Inflammatory macrophage (primary cell): ENCODE measurements at regions not wholly inside any gene's neighbourhood (a gene's known extent, or its start where the extent isn't known, plus 50 kb on each side); places are given as distances from the start of the nearest gene placed in this dataset.
"Not testable (repeated sequence)": the region's sequence is repeated elsewhere in the genome, so short reads cannot be mapped to it uniquely, and the experiment has no call there.

Source experiments
- DNase-seq, 2 donors: peaks; one replicate each; pipeline ENCODE4 v3.0.0-alpha.2; 2020 to 2022

- DNase-seq, result no peak
Observed at GRCh38 chr5:114060866-114061265, 301.0 kb upstream of the KCNN2 start.

- DNase-seq, result no peak
Observed at GRCh38 chr5:114062932-114063867, 298.7 kb upstream of the KCNN2 start.

GRCh38 chr5:114065912-114066311 lies 296.0 kb upstream of the KCNN2 start:
- DNase-seq, result no peak

- no peak for DNase-seq
Observed at GRCh38 chr5:114070093-114070722, 291.7 kb upstream of the KCNN2 start.

- no peak for DNase-seq
Observed at GRCh38 chr5:114089259-114089658, 272.6 kb upstream of the KCNN2 start.

GRCh38 chr5:114097570-114097969 lies 264.3 kb upstream of the KCNN2 start:
- no peak for DNase-seq

- no peak for DNase-seq
Observed at GRCh38 chr5:114099161-114099560, 262.7 kb upstream of the KCNN2 start.

- peak; percentile 11 to 26 for DNase-seq
Observed at GRCh38 chr5:114101153-114101552, 260.7 kb upstream of the KCNN2 start.

- no peak for DNase-seq
Observed at GRCh38 chr5:114113604-114114003, 248.3 kb upstream of the KCNN2 start.

- DNase-seq, result no peak
Observed at GRCh38 chr5:114116981-114117380, 244.9 kb upstream of the KCNN2 start.

- no peak for DNase-seq
Observed at GRCh38 chr5:114118511-114118910, 243.4 kb upstream of the KCNN2 start.

GRCh38 chr5:114120166-114120565 lies 241.7 kb upstream of the KCNN2 start:
- DNase-seq, result no peak

GRCh38 chr5:114122852-114123251 lies 239.0 kb upstream of the KCNN2 start:
- no peak for DNase-seq

- DNase-seq, result no peak
Observed at GRCh38 chr5:114123654-114124053, 238.2 kb upstream of the KCNN2 start.

- DNase-seq, result no peak
Observed at GRCh38 chr5:114146398-114146797, 215.5 kb upstream of the KCNN2 start.

- DNase-seq, result no peak
Observed at GRCh38 chr5:114148253-114148652, 213.6 kb upstream of the KCNN2 start.

GRCh38 chr5:114148728-114149127 lies 213.1 kb upstream of the KCNN2 start:
- not testable (repeated sequence) for DNase-seq

GRCh38 chr5:114152656-114153360 lies 209.1 kb upstream of the KCNN2 start:
- DNase-seq, result no peak

- DNase-seq, result no peak
Observed at GRCh38 chr5:114153392-114153791, 208.5 kb upstream of the KCNN2 start.

- DNase-seq, result no peak
Observed at GRCh38 chr5:114153833-114154232, 208.0 kb upstream of the KCNN2 start.

- no peak for DNase-seq
Observed at GRCh38 chr5:114166081-114166480, 195.8 kb upstream of the KCNN2 start.

GRCh38 chr5:114174131-114174530 lies 187.7 kb upstream of the KCNN2 start:
- no peak for DNase-seq

- DNase-seq, result no peak
Observed at GRCh38 chr5:114174837-114175236, 187.0 kb upstream of the KCNN2 start.
